AG09319 (cell line): ENCODE measurements at regions not wholly inside any gene's neighbourhood (a gene's known extent, or its start where the extent isn't known, plus 50 kb on each side); places are given as distances from the start of the nearest gene placed in this dataset.

Experiments used
- DNase-seq: peaks from one replicate; pipeline ENCODE4 v3.0.0-alpha.2; 2010; ENCODE audit warnings: low read depth; ENCODE audit errors: extremely low read depth
- TF ChIP-seq, protein P1 (sequence below): IDR thresholded peaks from 2 replicates; pipeline ENCODE4 v1.5.1; 2011; ENCODE audit warnings: low read depth, mild to moderate bottlenecking, inconsistent platforms, low read length, moderate library complexity

DNA sequence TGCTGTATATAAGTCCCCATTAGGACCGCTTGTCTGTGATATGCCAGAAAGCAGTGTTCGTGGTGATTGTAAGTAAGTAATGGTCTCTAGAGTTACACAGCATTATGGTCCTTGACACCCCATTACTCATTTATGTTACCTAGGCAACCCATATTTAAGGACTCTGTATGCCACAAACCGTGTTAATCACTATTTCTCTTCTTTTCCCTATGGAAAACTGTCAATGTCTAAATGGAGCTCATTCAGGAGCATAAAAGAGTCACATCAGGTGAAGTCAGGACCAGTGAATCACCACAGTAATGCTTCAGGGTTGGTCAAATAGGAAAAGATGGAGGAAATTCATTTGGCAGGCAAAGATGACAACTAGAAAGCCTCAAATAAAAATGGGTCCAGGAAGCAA, 146.6 kb upstream of the PEX5L start:
- TF ChIP-seq, protein P1, sequence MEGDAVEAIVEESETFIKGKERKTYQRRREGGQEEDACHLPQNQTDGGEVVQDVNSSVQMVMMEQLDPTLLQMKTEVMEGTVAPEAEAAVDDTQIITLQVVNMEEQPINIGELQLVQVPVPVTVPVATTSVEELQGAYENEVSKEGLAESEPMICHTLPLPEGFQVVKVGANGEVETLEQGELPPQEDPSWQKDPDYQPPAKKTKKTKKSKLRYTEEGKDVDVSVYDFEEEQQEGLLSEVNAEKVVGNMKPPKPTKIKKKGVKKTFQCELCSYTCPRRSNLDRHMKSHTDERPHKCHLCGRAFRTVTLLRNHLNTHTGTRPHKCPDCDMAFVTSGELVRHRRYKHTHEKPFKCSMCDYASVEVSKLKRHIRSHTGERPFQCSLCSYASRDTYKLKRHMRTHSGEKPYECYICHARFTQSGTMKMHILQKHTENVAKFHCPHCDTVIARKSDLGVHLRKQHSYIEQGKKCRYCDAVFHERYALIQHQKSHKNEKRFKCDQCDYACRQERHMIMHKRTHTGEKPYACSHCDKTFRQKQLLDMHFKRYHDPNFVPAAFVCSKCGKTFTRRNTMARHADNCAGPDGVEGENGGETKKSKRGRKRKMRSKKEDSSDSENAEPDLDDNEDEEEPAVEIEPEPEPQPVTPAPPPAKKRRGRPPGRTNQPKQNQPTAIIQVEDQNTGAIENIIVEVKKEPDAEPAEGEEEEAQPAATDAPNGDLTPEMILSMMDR = no peak
- DNase-seq = no peak

DNA sequence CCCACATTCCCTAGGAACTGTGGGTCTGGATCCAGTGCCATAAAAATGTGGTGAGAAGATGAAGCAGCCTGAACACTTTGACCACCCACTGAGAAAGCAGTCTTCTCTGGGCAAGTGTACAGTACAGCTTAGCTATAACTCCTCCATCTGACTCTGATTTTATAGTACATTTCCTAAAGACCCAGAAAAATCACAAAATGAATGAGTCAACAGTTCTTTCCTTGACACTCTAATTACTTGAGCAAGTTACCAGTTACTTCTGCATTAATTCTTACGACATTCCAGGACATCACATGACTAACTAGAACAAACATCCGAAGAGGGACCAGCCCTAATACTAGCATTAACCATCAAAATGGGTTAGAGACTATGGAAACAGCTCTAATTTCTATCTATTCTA, 148.1 kb upstream of the PEX5L start:
- DNase-seq = no peak
- TF ChIP-seq, protein P1 = no peak

DNA sequence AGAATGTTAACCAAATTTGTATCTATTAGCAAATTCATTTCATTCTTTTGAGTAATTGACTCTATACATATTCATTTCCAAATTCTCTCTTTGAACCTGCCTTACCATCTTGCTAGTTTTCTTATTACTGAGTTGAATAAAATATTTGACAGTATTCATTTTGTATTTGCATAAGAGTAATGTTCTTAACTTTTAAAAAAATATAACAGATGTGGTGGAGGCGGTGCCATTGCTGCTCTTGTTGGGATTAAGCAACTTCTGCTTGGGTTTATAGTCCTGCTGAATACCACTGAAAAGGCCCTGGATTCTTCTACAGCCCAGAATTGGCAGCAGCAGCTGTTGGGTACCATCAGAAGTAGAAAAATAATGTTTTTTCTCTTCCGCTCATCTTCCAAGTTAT, 148.9 kb upstream of the PEX5L start:
- no peak for DNase-seq
- TF ChIP-seq, protein P1 = no peak

DNA sequence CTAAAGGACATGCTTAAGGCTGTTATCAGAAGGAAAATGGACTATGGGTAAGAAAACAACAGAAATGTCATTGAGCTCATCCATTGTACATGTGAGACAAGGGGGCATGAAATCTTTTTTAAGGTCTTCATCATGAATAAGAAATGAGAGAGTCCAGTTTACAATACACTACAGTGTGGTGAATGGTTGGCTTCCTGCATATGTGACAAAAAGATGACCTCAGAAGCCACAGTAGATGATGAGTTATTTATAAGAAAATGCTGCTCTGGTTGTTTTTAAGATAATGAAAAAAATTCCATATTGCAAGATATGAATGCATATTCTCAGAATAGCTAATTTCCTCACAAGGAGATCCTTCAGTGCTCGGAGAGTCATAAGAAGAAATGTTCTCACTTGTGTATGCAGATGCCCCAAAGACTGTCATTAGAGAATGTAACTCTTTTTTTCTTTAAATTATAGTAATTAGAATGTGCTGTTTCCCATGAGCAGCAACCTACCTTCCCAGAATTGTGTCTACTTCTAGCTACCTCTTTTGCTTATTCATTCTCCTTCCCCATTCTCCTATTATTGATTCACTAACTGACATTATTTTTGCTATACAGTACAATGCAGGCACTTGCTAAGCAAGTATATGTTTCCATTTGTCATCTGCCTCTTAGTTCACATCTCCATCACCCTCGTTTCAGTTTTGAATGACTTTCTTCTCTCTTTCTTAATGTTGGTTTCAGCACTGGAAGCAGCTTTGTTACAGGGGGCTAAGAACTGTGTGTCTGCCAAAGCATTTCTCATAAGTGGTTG, 152.0 kb upstream of the PEX5L start:
- no peak for DNase-seq
- TF ChIP-seq, protein P1 = no peak

DNA sequence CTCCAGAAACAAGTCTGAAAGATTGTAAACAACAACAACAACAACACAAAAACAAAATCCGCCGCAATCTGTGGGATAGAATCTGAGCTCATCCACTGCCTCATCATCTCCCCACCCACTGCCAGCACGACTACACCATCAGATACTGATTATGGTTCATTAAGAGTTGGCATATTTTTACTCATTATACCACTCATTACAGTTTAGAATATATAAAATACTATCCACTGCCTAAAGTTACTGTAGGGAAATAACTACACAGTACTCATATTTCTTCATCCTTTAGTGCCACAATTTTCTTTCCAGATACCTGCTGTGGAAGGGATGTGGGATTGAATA, 152.5 kb upstream of the PEX5L start:
- TF ChIP-seq, protein P1 = no peak
- DNase-seq = no peak

DNA sequence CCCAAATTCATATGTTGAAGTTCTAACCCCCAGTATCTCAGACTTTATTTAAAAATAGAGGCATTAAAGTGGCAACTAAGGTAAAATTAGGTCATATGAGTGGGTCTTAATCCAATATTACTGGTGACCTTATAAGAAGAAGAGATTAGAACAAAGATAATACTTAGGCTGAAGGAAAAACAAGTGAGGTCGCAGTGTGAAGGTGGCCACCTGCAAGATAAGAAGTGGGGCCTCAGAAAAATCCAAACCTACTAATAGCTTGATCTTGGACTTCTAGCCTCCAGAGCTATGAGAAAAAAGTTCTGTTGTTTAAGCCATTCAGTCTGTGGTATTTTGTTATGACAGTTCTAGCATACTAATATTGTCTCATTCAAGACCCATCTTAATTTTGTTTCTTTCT, 159.9 kb upstream of the PEX5L start:
- DNase-seq = no peak
- TF ChIP-seq, protein P1 = no peak

DNA sequence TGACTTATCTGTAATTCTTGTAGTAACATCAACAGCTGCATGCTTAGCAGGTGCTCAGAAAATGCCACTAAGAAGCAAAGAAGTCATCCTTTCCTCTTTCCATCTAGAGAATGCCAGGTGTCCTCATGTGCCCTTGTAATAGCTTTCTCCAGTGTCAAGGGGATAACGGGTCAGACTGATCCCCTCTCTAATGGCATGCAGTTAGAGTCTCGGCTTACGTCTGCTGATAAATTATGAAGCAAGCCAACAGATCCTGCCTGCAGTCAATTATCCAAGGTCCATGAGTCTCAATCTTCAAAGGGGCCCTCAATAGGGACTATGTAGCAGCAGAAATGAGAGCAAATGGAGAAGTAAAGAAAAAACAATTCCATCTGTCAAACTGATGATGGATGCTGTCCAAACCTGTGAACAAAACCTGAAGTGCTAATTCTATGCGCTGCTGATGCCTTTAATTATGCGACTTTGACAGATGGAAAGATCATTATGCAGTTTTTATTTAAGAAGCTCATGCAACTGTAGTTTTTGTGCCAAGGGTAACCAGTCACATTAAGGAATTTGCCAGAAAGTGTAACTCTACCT, 162.8 kb upstream of the PEX5L start:
- TF ChIP-seq, protein P1 = no peak
- DNase-seq = no peak
